NCI-H2171 (cell line): ENCODE measurements at regions not wholly inside any gene's neighbourhood (a gene's known extent, or its start where the extent isn't known, plus 50 kb on each side); places are given as distances from the start of the nearest gene placed in this dataset.
A peak's percentile ranks its signal among the peaks of the same experiment; 100 is the strongest.
"Not testable (repeated sequence)": the region's sequence is repeated elsewhere in the genome, so short reads cannot be mapped to it uniquely, and the experiment has no call there.

Experiments used
- DNase-seq: peaks from one replicate; lab custom pipeline; 2025; lab: John Stamatoyannopoulos, UW

DNA sequence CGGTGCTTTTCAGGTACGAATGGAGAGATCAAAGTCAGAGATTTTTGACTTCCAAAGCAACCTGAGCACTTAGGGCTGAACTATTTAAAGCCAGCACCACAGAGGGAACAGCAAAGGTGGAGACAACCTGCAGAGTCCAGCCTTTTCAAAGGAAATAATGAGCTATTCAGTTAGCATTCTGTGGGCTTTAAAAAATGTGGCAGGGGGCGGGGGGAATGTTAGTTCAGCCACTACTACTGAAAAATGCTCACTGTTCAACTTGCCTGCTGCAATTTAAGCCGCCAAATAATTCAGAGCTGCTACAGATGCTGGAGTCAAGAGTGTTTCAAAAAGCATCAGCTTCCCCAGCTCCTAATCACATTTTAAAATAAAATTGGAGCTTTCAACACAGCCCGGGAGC is 473.3 kb upstream of the PLXNA2 start:
- no peak for DNase-seq

DNA sequence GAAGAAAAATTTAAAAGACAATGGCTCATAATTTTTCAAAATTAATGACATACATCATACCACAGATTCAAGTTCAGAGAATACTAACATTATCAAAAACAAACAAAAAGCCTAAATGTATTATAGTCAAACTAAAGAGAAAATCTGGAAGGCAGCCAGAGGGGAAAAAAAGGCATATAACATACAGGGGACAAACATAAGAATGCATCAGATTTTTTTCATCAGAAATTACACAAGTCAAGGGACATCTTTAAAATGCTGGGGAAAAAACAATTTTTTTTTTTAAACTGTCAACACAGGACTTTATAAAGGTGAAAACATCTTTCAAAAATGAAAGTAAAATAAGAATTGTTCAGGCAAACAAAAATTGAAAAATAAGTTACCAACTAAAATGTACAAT is 478.4 kb upstream of the PLXNA2 start:
- DNase-seq = no peak

DNA sequence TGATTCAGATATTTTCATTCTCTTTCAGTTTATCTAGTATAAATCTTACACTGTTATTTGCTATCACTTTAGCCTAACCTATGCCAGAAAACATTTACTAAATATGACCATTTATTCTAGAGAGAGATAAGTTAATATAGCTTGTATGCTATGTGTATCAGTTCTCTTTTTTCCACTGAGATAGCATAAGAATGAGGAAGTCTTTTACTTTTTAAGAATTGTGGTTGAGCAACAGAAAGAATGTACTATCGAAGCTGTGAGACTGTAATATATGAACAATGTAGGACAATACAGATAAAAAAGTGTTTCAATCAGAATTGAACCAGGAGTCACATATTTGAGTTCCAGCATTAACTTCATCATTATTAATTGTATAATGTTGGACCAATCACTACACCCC is 479.9 kb upstream of the PLXNA2 start:
- no peak for DNase-seq

DNA sequence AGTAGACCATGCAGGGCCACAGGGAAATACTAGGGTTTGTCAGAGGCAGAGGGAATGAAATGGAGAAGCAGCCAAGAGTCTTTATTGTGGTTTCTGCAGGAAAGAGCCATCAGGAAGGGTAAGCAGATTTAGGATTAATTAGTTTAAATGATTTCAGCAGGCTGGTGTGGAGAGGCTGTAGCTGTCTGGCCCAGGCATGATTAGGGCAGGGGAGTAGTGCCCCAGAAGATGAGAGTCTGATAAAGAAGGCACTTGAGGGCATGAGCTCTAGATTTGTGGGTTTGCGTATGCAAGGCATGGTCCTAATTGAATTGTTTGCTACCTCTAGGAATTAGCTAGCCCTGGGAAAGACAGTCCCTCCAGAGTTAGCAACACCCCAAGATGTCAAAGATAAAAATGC is 484.6 kb upstream of the PLXNA2 start:
- DNase-seq = no peak

DNA sequence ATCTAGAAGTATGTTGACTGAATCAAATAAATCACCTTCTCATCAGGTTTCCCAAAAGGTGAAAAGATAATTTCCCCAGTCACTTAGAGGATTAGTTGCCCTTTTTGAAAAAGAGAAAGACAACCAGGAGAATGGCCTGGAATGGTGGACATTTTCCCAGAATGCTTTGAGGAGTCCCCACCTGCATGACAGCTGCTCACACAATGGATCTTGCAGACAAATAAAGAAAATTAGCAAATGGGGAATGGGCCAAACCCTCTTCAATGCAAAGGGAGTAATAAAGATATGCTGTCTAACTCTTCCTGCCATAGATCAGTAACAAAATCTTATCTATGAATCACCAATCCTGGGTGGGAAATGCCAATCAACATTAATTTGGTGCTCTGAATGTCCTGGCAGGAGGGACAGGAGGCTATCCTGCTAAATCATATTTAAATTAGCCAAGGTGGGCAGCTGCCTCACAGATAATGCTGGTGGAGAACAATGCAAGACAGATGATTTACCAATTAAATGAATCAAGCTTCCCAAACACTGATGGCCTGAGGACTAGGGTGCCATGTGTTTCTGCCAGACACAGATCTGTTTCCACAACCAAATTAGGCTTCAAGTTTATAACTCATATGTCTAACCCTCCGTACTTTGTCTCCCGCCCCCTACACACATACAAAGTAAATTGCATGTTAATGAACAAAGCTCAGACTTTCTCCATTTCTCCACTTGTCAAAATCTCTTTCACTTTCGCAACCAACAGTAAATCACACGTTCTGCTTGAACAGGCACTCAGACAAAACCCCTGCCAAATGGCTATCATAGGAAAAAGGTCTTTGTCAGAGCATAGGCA is 488.0 kb upstream of the PLXNA2 start:
- DNase-seq = no peak

DNA sequence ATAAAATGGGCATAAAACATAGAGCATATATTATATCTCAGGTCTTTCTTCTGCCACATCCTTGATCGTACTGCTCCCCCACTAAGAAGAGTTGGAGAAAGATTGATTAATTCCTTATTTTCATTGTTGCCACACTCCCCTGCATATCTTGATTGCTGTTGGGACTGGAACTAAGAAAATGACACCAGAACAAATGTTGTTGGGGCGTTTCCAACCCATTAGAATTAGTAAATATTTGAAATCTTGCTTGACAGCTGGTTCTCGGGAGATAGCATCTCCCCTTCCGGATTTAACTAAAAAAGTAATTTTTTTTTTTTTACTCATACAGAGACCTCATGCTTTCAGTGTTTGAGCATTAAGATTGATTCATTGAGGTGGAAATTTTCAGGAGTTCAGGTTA is 493.0 kb upstream of the PLXNA2 start:
- peak; percentile 50 for DNase-seq

GRCh38 chr1:208737922-208738321 is 493.7 kb upstream of the PLXNA2 start:
- DNase-seq = no peak

DNA sequence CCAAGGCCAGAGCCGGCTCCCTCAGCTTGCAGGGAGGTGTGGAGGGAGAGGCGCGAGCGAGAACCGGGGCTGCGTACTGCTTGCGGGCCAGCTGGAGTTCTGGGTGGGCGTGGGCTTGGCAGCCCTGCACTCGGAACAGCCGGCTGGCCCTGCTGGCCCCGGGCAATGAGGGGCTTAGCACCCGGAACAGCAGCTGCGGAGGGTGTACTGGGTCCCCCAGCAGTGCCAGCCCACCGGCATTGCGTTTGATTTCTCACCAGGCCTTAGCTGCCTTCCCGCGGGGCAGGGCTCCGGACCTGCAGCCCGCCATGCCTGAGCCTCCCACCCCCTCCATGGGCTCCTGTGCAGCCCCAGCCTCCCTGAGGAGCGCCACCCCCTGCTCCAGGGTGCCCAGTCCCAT is 495.5 kb upstream of the PLXNA2 start:
- not testable (repeated sequence) for DNase-seq

DNA sequence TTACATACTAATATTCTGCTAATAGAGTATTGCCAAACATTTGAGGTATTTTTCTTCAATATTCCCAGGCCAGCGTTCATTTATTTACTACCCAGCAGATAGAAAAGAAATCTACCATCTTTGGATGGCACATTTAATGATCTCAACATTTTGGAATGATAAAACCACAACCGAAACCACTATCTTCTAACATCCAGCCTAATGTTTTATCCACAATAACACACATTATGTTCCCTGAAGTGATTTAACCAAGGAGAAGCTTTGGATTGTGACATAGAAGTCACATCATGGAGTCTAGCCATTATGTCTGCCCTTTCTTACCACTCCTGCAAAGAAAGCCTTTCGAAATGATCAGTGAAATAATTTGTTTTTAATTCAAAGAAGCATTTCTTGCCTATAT is 497.1 kb upstream of the PLXNA2 start:
- no peak for DNase-seq

GRCh38 chr1:208743361-208743760 is 499.2 kb upstream of the PLXNA2 start:
- DNase-seq = no peak

DNA sequence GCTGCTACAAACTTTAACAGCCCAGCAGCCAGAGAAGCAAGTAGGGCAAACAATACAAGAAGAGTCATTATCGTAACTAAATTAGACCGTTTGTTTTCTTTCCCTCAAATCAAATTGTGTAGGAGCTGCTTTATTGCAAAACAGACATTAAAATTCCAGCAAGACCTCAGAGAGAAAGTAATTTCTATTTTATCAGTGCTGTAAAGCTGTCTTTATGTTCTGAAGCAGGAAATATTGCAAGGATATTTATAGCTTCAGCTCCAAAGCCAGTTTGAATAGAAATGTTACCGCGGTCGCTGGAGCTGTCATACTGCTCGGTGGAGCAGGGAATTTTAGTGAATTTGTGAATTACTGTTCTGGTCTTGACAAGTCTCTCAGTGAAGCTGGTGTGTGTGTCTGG is 503.8 kb upstream of the PLXNA2 start:
- DNase-seq = no peak

GRCh38 chr1:208748387-208749165 is 504.4 kb upstream of the PLXNA2 start:
- no peak for DNase-seq

DNA sequence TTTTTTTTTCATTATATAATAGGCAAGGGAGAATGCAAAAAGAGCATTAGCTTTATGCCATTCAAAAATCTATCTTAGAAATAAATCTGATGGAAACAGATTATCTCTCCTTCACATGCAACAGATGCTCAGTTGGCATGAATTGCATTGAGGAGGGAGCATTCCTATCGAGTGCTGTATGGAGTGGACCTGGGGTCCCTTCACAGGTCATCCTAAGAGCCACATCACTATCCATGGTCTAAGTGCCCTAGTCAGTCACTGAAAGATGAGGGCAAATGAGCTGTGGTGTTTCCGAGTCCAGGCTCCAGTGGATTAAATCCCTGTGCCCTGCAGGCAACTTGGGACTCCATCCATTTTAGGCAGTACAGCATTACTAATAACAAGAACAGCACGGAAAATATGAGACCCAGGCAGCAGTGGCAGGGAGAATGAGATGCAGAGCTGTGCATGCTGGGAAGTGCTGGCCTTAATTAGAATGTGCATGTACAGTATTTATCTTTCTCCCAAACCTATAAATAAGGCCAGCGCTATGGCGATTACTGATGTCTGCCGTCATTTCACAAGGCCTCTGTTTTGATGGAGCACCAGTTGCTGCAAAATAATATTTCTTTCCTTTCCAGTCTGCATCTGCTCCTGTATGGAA is 512.3 kb upstream of the PLXNA2 start:
- DNase-seq = no peak

DNA sequence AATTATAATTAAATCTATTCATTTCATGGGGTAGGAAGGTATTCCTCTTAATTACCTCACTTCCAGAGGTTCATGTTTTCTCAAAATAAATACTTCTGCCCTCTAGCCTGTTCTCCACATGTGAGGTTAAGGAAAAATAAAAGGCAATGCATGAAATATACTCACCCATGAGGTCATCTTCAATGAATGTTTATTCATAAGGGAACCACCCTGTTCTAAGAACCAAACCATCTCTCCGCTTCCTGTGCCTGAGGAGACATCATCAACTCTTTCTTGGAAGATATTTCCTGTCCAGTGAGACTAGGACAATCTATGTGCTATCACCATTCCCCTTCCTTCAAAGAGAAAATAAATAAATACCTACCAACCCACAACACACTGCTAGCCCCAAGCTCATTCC is 513.7 kb upstream of the PLXNA2 start:
- no peak for DNase-seq

GRCh38 chr1:208759255-208759654 is 515.1 kb upstream of the PLXNA2 start:
- no peak for DNase-seq

- DNase-seq = no peak
Observed at GRCh38 chr1:208763971-208764370, 519.8 kb upstream of the PLXNA2 start.

DNA sequence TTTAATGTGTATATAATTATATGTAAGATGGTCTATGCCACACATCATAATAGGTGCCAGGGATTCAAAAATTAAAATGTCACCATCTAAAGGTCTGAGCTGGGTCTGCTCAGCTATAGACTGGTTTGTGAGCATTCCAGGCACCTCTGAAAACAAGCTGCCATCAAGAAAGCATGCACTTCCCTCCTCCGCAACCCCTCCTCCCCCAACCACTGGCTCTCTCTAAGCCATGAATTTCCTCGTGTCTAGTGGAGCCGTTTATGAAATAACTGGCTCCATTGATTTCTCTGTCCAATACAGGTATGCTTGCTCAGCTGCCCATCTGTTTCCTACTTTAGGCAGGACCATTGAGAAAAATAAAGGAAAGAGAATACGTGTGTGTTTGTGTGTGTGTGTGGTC is 522.6 kb upstream of the PLXNA2 start:
- no peak for DNase-seq

DNA sequence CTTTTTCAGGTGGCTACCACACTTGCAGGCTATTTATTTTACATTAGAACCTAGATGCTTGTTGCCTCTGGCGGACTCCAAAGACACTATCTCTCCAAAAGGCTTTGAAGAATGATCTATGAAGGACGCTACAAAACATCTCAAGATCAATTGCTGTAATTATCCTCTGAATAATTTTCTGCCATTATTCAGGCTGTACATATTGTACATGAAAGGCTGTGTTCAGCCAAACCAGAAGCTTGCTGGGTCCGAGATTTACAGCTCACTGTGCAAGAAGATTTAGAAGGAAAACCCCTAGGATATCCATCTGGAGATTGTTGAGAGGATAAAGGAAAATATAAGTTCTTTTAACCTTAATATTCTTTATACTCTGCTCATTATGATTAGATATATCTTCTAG is 523.6 kb upstream of the PLXNA2 start:
- no peak for DNase-seq

DNA sequence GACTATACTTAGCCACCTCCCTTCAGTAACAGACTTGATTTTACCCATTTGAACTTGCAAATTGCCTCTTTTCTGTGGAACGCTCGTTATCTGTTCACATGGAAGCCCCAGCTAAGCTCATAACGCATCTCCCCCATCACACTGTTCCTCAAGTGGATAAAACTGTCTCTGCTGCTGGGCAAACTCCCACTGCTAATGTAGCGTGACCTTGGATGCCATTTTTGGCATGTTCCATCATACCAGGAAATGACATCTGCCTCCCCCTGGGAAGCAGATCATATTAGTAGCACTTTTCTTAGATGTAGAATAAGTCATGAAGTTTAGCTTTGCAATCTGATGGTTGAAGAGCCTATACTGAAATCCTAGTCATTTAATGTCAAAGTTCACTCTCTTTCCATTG is 528.7 kb upstream of the PLXNA2 start:
- no peak for DNase-seq

GRCh38 chr1:208775841-208776240 is 531.7 kb upstream of the PLXNA2 start:
- no peak for DNase-seq

DNA sequence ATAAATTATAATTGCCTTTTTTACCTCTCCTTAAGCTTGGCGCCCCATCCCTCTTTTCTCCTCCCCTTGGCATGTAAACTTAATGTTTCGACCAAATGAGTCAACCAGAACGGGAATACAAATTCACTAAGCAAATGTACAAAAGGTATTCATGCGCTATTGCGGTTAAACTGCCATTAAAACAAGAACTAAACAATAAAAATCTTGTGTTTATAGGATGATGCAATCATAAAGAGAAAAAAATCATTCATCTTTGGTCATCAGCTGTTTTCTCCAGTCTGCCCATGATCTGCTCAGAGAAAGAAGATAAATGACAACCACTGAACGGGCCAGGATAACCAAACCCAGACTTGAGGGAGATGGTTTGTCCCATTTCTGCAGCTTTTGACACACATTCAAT is 534.2 kb upstream of the PLXNA2 start:
- DNase-seq = no peak

- no peak for DNase-seq
Observed at GRCh38 chr1:208781391-208782045, 537.3 kb upstream of the PLXNA2 start.

DNA sequence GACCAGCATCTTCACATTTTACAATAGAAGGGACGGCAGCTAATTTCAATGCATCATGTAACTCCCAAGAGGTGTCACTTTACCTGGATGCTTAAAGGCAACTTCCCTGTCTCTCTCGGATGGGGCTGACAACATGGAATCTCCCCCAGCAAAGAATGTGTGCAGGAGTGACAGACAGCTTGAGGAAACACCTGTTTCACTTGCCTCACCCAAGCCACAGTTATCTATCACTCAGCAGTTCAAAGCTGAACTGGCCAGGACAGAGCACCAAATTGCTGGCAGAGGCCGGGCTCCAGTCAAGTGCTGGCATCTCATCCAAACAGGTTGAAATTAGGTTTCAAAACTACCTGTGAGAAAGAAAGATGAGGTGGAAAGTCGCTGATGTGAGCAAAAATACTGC is 538.0 kb upstream of the PLXNA2 start:
- DNase-seq = no peak
